GM12801 (cell line): ENCODE measurements at regions not wholly inside any gene's neighbourhood (a gene's known extent, or its start where the extent isn't known, plus 50 kb on each side); places are given as distances from the start of the nearest gene placed in this dataset.

Experiments
- TF ChIP-seq, protein P1 (sequence below): IDR thresholded peaks from one replicate; pipeline ENCODE4 v1.5.1; 2011; ENCODE audit warnings: control low read depth; ENCODE audit not compliant: insufficient read length; ENCODE audit errors: extremely low read depth

DNA sequence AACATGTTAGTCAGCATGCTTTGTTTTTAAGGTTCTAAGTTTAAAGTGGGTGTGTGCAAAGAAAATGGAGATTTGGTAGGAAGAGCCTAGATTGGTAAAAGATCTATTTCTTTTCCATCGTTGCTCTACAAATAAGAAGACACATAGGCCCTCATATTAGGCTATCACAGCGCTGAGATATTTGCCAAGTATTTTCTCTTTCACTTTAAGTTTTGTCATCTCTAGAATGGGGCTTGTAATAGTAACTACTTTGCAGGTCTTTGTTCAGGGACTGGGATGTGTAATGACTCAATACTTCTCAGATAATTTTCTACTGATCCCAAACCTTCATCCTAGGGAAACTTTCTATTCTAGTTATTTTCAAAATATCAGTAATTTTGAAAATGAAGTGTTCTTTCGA, 917.7 kb upstream of the SLC10A2 start:
- TF ChIP-seq, protein P1, sequence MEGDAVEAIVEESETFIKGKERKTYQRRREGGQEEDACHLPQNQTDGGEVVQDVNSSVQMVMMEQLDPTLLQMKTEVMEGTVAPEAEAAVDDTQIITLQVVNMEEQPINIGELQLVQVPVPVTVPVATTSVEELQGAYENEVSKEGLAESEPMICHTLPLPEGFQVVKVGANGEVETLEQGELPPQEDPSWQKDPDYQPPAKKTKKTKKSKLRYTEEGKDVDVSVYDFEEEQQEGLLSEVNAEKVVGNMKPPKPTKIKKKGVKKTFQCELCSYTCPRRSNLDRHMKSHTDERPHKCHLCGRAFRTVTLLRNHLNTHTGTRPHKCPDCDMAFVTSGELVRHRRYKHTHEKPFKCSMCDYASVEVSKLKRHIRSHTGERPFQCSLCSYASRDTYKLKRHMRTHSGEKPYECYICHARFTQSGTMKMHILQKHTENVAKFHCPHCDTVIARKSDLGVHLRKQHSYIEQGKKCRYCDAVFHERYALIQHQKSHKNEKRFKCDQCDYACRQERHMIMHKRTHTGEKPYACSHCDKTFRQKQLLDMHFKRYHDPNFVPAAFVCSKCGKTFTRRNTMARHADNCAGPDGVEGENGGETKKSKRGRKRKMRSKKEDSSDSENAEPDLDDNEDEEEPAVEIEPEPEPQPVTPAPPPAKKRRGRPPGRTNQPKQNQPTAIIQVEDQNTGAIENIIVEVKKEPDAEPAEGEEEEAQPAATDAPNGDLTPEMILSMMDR: no peak

DNA sequence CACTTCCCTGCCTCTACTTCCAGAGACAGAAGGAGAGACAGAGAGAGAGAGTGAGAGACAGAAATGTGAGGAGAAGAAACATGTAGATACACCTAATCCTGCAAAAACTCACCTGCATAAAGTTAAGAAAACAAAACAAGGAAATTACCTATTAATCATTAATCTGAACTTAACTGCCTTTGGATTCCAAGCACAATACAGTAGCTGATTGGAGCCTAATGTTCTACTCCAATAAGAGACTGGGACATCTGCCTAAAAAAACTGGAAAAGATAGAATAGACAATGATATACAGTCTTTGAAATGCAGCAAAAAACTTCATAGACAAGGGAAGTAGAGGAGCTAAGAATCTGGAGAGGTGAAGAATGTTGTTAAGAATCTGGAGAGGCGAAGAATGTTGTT, 910.2 kb upstream of the SLC10A2 start:
- TF ChIP-seq, protein P1: no peak

DNA sequence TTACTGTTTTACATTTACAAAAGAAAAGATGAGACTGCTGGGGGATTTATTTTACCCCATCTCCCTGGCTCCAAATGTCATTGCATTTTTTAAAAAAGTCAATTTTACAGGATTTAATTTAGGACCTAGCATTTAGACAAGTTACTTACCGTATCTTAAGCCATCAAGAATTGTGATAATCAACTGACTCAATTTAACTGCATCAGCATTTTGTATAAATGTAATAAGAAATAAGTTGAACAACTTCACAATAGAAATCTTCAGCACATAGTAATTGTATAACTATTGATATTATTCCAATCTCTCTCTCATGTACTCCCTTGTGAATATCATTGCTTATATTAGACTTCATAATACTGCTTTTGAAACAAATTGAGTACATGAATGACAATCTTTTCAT, 907.5 kb upstream of the SLC10A2 start:
- TF ChIP-seq, protein P1: no peak

DNA sequence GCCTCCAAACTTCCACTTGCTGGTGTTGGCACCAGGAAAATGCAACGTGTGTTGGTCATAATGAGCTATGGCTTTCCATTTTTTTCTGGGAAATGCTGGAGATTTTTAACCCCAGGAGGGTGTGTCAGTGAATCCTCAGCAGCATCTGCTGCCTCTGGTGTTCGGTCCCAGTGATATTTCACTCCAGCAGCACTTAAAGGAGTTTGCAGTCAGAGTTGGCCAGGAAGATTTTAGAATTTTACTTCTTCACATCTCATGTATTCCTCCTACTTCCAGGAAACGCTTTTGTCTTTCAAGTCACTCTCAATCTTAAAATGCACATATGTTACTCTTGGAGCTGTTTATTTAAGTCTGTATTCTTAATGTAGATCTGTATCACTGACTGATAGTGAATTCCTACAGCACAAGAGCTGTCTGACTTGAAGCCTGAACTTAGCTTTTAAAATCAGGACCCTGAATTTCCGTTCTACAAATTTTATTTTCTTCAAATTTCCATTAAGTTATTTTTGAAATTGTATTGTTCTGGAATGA, 903.4 kb upstream of the SLC10A2 start:
- TF ChIP-seq, protein P1: no peak

DNA sequence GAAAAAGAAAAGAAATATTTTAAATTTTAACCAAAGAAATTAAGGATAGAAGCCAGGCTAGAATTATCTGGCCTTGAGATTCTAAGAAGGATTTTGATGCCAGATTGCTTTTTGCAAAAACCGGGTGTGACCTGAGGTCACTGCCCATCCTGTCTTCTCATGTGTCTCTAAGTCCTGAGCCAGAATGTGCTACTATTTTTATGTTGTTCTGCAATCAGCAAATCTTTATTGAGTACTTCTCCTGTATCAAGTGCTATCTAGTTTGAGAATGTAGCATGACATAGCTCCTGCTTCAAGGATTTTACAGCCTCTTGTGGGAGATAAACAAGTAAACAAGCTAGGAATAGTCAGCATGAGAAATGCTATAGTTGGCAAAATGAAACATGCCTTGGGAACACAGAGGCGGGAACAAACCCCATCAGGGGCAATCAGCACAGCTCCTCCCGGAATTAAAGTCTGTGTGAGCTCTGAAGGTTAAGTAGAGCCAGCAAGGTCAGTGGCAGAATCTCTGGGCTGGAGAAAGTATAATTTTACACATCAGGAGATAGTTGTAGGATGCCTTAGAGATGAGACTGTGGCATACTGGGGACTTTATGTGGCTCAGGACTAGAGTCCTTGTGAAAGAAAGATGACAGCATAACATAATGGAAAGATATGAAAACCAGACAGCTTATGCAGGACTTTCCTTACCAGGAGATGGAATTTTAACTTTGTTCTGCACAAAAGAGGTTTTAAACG, 899.5 kb upstream of the SLC10A2 start:
- TF ChIP-seq, protein P1: no peak

DNA sequence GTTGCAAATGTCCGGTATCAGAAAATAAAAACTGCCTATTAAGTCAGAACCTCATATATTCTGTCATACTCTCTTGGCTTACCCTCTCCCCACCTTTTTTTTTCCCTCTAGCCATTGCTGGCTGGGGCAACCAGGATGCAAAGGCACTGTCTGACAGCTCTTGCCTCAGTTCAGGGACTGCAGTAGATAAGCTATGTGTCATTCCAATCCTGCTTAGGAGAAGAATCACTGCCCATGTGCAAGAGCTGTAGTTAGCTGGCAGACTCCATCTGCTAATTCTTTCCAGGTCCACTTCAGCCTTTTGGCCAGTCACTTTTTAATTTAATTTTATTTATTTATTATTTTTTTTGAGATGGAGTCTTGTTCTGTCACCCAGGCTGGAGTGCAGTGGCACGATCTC, 895.6 kb upstream of the SLC10A2 start:
- TF ChIP-seq, protein P1: no peak

DNA sequence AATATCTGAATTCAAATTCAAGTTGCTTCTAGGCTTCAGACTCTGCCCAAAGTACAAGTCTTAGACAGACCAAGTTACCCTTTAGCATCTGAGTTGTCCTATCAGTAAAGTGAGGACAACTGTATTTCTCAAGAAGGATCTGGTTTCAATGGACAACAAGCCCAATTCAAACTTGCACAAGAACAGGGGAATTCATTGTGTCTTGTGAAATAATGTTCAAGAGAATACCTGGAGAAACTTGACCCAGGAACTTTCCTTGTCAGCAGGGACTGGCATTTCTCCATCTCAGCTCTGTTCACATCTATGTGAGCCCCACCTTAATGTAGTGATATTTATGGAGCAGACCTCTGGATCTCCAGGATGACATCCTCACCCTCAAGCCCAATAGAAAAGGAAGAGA, 894.9 kb upstream of the SLC10A2 start:
- TF ChIP-seq, protein P1: no peak
